H1 (cell line): ENCODE measurements at regions not wholly inside any gene's neighbourhood (a gene's known extent, or its start where the extent isn't known, plus 50 kb on each side); places are given as distances from the start of the nearest gene placed in this dataset.

Experiments used
- ATF2 ChIP-seq: IDR thresholded peaks from 2 replicates; pipeline ENCODE4 v1.6.1; 2012; ENCODE audit warnings: low read length, inconsistent platforms
- BCL11A ChIP-seq, 2 experiments: IDR thresholded peaks; one replicate each; pipeline ENCODE4 v1.6.1; 2011; ENCODE audit warnings: low read depth in 2 of 2, low read length in 2 of 2, mild to moderate bottlenecking in 2 of 2
- CHD1 ChIP-seq: IDR thresholded peaks from 2 replicates; pipeline ENCODE4 v1.6.1; 2012; ENCODE audit warnings: low read depth, low read length, improper control_type of control experiment
- CREB1 ChIP-seq: IDR thresholded peaks from 2 replicates; pipeline ENCODE4 v1.6.1; 2012; ENCODE audit warnings: inconsistent platforms
- HDAC6 ChIP-seq: IDR thresholded peaks from one replicate; pipeline ENCODE4 v1.7.1; 2012; ENCODE audit warnings: low read depth, mild to moderate bottlenecking, inconsistent platforms, low read length, moderate library complexity
- MAX ChIP-seq: IDR thresholded peaks from 2 replicates; pipeline ENCODE4 v1.6.1; 2012; ENCODE audit warnings: inconsistent platforms
- PHF8 ChIP-seq: fragments of 200-600 bp; sonication (generic); conservative IDR thresholded peaks from 2 replicates; pipeline ENCODE4 v1.7.1; 2012; ENCODE audit warnings: low read depth, mild to moderate bottlenecking, inconsistent platforms, low read length, moderate library complexity
- POLR2A ChIP-seq, 2 experiments: IDR thresholded peaks; 1 replicate in 1 of 2; 2 replicates in 1 of 2; pipeline ENCODE4 v1.6.1; 2011; ENCODE audit warnings: low read depth in 2 of 2, low read length in 2 of 2, mild to moderate bottlenecking in 2 of 2; ENCODE audit errors: control extremely low read depth in 1 of 2
- RAD21 ChIP-seq, 2 experiments: IDR thresholded peaks in 1 of 2; conservative IDR thresholded peaks in 1 of 2; 2 replicates each; pipeline ENCODE4 v1.6.1; 2011; ENCODE audit warnings: low read depth in 2 of 2, low read length in 2 of 2, improper control_type of control experiment in 1 of 2, inconsistent platforms in 1 of 2, mild to moderate bottlenecking in 1 of 2, moderate library complexity in 1 of 2
- SIRT6 ChIP-seq: IDR thresholded peaks from one replicate; pipeline ENCODE4 v1.7.1; 2012; ENCODE audit warnings: low read length, inconsistent platforms
- SUZ12 ChIP-seq: fragments of 200-600 bp; sonication (generic); IDR thresholded peaks from 2 replicates; pipeline ENCODE4 v1.6.1; 2012; ENCODE audit warnings: mild to moderate bottlenecking, inconsistent platforms, low read length, moderate library complexity, mixed read lengths
- TCF12 ChIP-seq: IDR thresholded peaks from 2 replicates; pipeline ENCODE4 v1.6.1; 2011; ENCODE audit warnings: low read depth, mild to moderate bottlenecking, low read length
- USF2 ChIP-seq: IDR thresholded peaks from 2 replicates; pipeline ENCODE4 v1.6.1; 2011; ENCODE audit warnings: low read length, improper control_type of control experiment
- YY1 ChIP-seq: IDR thresholded peaks from 2 replicates; pipeline ENCODE4 v1.6.1; 2011; ENCODE audit warnings: low read depth, mild to moderate bottlenecking, low read length
- TF ChIP-seq, protein P1 (sequence below), 3 experiments: IDR thresholded peaks; 1 replicate in 2 of 3; 2 replicates in 1 of 3; pipeline versions ENCODE4 v1.5.1 to v1.6.1; 2011; ENCODE audit warnings: low read length in 3 of 3, mild to moderate bottlenecking in 3 of 3, inconsistent platforms in 2 of 3, low read depth in 1 of 3, moderate library complexity in 1 of 3; ENCODE audit not compliant: insufficient read depth in 1 of 3; ENCODE audit errors: control extremely low read depth in 1 of 3

GRCh38 chr6:14396826-14397517, 279.4 kb downstream of the CD83 start (continued):
- TF ChIP-seq RAD21 (IDR thresholded peaks at IDR 0.05 in 1 of 2, conservative IDR thresholded peaks at IDR 0.05 in 1 of 2; ENCODE audit: low read depth in 2 of 2, low read length in 2 of 2) (peak; percentile 90 to 93), YY1 (peak; percentile 73), BCL11A (IDR thresholded peaks at IDR 0.05; ENCODE audit: low read depth in 2 of 2, low read length in 2 of 2) (no peak), PHF8 (no peak), ATF2 (no peak), POLR2A (IDR thresholded peaks at IDR 0.05; ENCODE audit: control extremely low read depth in 1 of 2, low read depth in 2 of 2, low read length in 2 of 2) (no peak), SUZ12 (no peak), USF2 (no peak), TCF12 (0 out of 2 replicates have a peak, but pooled peaks have one; percentile 61), SIRT6 (no peak), CHD1 (no peak), HDAC6 (no peak), MAX (peak; percentile 94), CREB1 (peak; percentile 39; the same call in 1 of the 2 replicates)
- TF ChIP-seq, protein P1, sequence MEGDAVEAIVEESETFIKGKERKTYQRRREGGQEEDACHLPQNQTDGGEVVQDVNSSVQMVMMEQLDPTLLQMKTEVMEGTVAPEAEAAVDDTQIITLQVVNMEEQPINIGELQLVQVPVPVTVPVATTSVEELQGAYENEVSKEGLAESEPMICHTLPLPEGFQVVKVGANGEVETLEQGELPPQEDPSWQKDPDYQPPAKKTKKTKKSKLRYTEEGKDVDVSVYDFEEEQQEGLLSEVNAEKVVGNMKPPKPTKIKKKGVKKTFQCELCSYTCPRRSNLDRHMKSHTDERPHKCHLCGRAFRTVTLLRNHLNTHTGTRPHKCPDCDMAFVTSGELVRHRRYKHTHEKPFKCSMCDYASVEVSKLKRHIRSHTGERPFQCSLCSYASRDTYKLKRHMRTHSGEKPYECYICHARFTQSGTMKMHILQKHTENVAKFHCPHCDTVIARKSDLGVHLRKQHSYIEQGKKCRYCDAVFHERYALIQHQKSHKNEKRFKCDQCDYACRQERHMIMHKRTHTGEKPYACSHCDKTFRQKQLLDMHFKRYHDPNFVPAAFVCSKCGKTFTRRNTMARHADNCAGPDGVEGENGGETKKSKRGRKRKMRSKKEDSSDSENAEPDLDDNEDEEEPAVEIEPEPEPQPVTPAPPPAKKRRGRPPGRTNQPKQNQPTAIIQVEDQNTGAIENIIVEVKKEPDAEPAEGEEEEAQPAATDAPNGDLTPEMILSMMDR (IDR thresholded peaks at IDR 0.05; ENCODE audit: control extremely low read depth in 1 of 3, insufficient read depth in 1 of 3, low read depth in 1 of 3, low read length in 3 of 3), result peak; percentile 95 to 97 (median 96)
